Caco-2 (cell line): ENCODE measurements at regions not wholly inside any gene's neighbourhood (a gene's known extent, or its start where the extent isn't known, plus 50 kb on each side); places are given as distances from the start of the nearest gene placed in this dataset.

Experiments used
- BruUV-seq: library from RNA; stranded (reverse); fragments of 400-500 nt; replicated peaks from 2 replicates; lab custom pipeline; 2021; lab: Mats Ljungman, UMichigan
- CTCF ChIA-PET: fragments of 300-600 bp; sonication (Branson Sonifier 250); formaldehyde crosslinking; loops from one replicate; lab custom pipeline; 2022; ENCODE audit warnings: antibody characterized with exemption; lab: Charles Lee
- POLR2A ChIA-PET: fragments of 300-600 bp; sonication (Branson Sonifier 250); formaldehyde crosslinking; loops from one replicate; lab custom pipeline; 2022; ENCODE audit warnings: antibody characterized with exemption; lab: Charles Lee
- DNase-seq, 2 experiments: peaks; one replicate each; pipeline versions ENCODE4 v3.0.0 to v3.0.0-alpha.2; 2020 to 2022
- H3K27me3 ChIP-seq: replicated peaks from 2 replicates; pipeline ENCODE4 v1.6.0; 2011; ENCODE audit warnings: low read length; ENCODE audit not compliant: control insufficient read depth, insufficient read depth
- H3K36me3 ChIP-seq: 2 replicates; pipeline ENCODE4 v1.5.1; 2011; ENCODE audit warnings: low read length; ENCODE audit not compliant: control insufficient read depth, insufficient read depth
- H3K4me1 ChIP-seq: fragments of 250-450 bp; sonication (Bioruptor Pico); 2 replicates; pipeline ENCODE4 v1.5.1; 2020; ENCODE audit warnings: mild to moderate bottlenecking
- H3K4me3 ChIP-seq: 2 replicates; pipeline ENCODE4 v1.5.1; 2011; ENCODE audit warnings: low read depth, mild to moderate bottlenecking, control low read depth, low read length
- H3K9me3 ChIP-seq: fragments of 250-450 bp; sonication (Bioruptor Pico); 2 replicates; pipeline ENCODE4 v1.5.1; 2020; ENCODE audit warnings: mild to moderate bottlenecking, moderate library complexity
- H3K27ac Mint-ChIP-seq: one replicate; pipeline ENCODE4 v1.8.0; 2022; ENCODE audit warnings: mixed read lengths; ENCODE audit not compliant: unreplicated experiment
- H3K27me3 Mint-ChIP-seq: one replicate; pipeline ENCODE4 v1.8.0; 2022; ENCODE audit warnings: mixed read lengths; ENCODE audit not compliant: insufficient read depth, unreplicated experiment
- H3K36me3 Mint-ChIP-seq: one replicate; pipeline ENCODE4 v1.8.0; 2022; ENCODE audit warnings: mild to moderate bottlenecking, mixed read lengths; ENCODE audit not compliant: insufficient read depth, unreplicated experiment
- H3K4me1 Mint-ChIP-seq: one replicate; pipeline ENCODE4 v1.8.0; 2022; ENCODE audit warnings: low read depth, mixed read lengths; ENCODE audit not compliant: unreplicated experiment
- H3K4me3 Mint-ChIP-seq: one replicate; pipeline ENCODE4 v1.8.0; 2022; ENCODE audit warnings: mild to moderate bottlenecking, moderate library complexity, mixed read lengths; ENCODE audit not compliant: unreplicated experiment
- H3K9me3 Mint-ChIP-seq: one replicate; pipeline ENCODE4 v1.8.0; 2022; ENCODE audit warnings: mixed read lengths; ENCODE audit not compliant: unreplicated experiment
- intact Hi-C: fragments of 100-400 bp; cut with micrococcal nuclease; formaldehyde crosslinking; loops from one replicate; pipeline ENCODE4 v1.10.0; 2022; ENCODE audit not compliant: unreplicated experiment
- TF ChIP-seq, protein P1 (sequence below), 2 experiments: fragments of 200-600 bp in 1 of 2; IDR thresholded peaks; 1 replicate in 1 of 2; 2 replicates in 1 of 2; pipeline versions ENCODE4 v1.5.1 to v1.8.0; 2011 to 2022; ENCODE audit warnings: antibody characterized with exemption in 1 of 2, control low read depth in 1 of 2, inconsistent platforms in 1 of 2, low read depth in 1 of 2, low read length in 1 of 2, mild to moderate bottlenecking in 1 of 2, moderate library complexity in 1 of 2; ENCODE audit not compliant: insufficient read depth in 1 of 2, severe bottlenecking in 1 of 2, unreplicated experiment in 1 of 2

DNA sequence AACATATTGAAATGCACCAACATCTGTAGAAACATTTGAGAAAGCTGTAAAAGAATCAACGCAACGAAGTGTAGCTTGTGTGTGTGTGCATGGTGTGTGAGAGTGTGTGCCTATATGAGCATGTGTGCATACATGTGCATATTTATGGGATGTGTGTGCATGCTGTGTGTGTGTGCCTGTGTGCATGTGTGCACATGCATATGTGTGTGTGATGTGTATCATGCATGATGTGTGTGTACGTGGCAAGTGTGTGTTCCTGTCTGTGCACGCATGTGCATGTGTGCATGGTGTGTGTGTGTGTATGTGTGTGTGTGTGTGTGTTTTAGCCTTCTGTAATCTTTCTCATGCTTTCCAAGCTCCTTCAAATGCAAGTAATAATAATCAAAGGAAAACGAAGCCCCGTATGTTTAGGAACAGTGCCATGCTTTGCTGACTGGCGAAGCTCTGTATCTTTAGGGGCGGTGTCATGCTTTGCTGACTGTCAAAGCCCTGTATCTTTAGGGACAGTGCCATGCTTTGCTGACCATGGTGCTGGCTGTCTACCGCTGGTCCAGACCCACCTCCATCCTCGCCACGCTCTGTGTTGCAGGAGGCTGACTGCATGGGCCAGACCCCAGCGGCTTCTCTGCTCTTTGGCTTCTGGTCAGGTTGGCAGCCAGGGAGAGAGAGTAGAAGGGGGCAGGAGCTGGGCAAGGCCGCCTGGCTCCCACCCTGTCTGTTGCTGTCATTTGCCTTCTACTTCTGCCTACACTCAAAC, 129.2 kb downstream of the ASB1 start:
- Histone ChIP-seq H3K27me3 (no peaks in the 10 kb centered on the region), H3K4me3 (no peak overlapping the region), H3K9me3 (no peaks in the 10 kb centered on the region), H3K4me1 (no peaks in the 10 kb centered on the region), H3K36me3 (no peaks in the 10 kb centered on the region)
- Mint-ChIP-seq H3K9me3 (peaks cover 9% of the 10 kb centered on the region), H3K4me1 (no peaks in the 10 kb centered on the region), H3K27ac (no peak overlapping the region), H3K36me3 (no peaks in the 10 kb centered on the region), H3K4me3 (no peak overlapping the region), H3K27me3 (no peaks in the 10 kb centered on the region)
- DNase-seq, result no peak
- POLR2A ChIA-PET, result no interaction called here
- TF ChIP-seq, protein P1, sequence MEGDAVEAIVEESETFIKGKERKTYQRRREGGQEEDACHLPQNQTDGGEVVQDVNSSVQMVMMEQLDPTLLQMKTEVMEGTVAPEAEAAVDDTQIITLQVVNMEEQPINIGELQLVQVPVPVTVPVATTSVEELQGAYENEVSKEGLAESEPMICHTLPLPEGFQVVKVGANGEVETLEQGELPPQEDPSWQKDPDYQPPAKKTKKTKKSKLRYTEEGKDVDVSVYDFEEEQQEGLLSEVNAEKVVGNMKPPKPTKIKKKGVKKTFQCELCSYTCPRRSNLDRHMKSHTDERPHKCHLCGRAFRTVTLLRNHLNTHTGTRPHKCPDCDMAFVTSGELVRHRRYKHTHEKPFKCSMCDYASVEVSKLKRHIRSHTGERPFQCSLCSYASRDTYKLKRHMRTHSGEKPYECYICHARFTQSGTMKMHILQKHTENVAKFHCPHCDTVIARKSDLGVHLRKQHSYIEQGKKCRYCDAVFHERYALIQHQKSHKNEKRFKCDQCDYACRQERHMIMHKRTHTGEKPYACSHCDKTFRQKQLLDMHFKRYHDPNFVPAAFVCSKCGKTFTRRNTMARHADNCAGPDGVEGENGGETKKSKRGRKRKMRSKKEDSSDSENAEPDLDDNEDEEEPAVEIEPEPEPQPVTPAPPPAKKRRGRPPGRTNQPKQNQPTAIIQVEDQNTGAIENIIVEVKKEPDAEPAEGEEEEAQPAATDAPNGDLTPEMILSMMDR (IDR thresholded peaks at IDR 0.05; ENCODE audit: insufficient read depth in 1 of 2, low read depth in 1 of 2, low read length in 1 of 2, severe bottlenecking in 1 of 2, unreplicated experiment in 1 of 2), result no peak
- intact Hi-C loops, result no loop called here
- CTCF ChIA-PET, result no interaction called here
- BruUV-seq, result no TSS peak

DNA sequence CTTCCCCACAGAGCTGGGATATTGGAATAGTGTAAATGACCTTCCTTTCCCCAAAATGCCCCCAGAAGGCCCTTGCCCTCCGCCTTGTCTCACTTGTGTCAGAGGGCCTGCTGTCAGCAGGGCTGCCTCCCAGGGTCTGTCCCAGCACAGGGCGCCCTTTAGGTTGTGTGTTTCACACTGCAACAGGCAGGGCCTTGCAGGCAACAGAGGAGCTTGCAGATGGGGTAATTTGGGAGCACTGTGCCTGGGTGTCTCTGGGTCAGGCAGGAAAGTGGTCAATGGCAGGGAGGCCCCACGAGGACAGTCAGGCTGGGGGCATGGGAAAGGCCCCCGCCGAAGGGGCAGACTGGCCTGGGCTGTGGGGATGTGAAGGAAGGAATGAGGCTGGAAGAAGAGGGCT, 130.7 kb downstream of the ASB1 start:
- Mint-ChIP-seq H3K36me3 (no peaks in the 10 kb centered on the region), H3K27ac (no peak overlapping the region), H3K9me3 (peaks cover 9% of the 10 kb centered on the region), H3K4me3 (no peak overlapping the region), H3K4me1 (no peaks in the 10 kb centered on the region), H3K27me3 (no peaks in the 10 kb centered on the region)
- TF ChIP-seq, protein P1 (IDR thresholded peaks at IDR 0.05; ENCODE audit: insufficient read depth in 1 of 2, low read depth in 1 of 2, low read length in 1 of 2, severe bottlenecking in 1 of 2, unreplicated experiment in 1 of 2), result no peak
- CTCF ChIA-PET, result no interaction called here
- Histone ChIP-seq H3K27me3 (no peaks in the 10 kb centered on the region), H3K36me3 (no peaks in the 10 kb centered on the region), H3K4me3 (no peak overlapping the region), H3K9me3 (no peaks in the 10 kb centered on the region), H3K4me1 (no peaks in the 10 kb centered on the region)
- intact Hi-C loops, result no loop called here
- POLR2A ChIA-PET, result no interaction called here
- no TSS peak for BruUV-seq
- DNase-seq, result no peak

DNA sequence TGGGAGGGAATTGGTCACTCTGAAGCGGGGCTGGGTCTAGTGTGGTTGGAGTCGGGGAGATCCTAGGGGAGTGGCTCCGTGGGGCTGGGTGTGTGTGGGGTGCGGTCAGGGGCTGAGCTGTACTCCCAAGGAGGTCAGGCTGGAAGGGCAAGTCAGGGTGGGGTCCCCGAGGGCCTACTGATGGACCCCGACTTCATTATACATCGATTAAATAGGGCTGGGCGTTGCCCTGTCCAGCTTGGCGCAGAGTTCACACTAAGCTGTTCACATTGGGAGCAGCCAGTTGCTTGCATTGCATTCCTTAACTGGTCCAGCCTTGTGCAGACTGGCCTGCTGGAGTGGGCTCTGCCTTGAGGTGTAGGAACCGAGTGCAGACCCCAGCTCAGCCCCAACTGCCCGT, 131.2 kb downstream of the ASB1 start:
- TF ChIP-seq, protein P1 (IDR thresholded peaks at IDR 0.05; ENCODE audit: insufficient read depth in 1 of 2, low read depth in 1 of 2, low read length in 1 of 2, severe bottlenecking in 1 of 2, unreplicated experiment in 1 of 2), result no peak
- H3K4me3 Mint-ChIP-seq, result no peak overlapping the region
- no peaks in the 10 kb centered on the region for H3K36me3 ChIP-seq
- H3K4me1 Mint-ChIP-seq, result no peaks in the 10 kb centered on the region
- intact Hi-C loops, result no loop called here
- no peaks in the 10 kb centered on the region for H3K9me3 ChIP-seq
- ChIA-PET CTCF (no interaction called here), POLR2A (no interaction called here)
- no TSS peak for BruUV-seq
- no peaks in the 10 kb centered on the region for H3K4me1 ChIP-seq
- peaks cover 5% of the 10 kb centered on the region for H3K9me3 Mint-ChIP-seq
- DNase-seq, result no peak
- H3K36me3 Mint-ChIP-seq, result no peaks in the 10 kb centered on the region
- no peak overlapping the region for H3K27ac Mint-ChIP-seq
- no peaks in the 10 kb centered on the region for H3K27me3 Mint-ChIP-seq
- H3K4me3 ChIP-seq, result no peak overlapping the region
- no peaks in the 10 kb centered on the region for H3K27me3 ChIP-seq
